Neural progenitor cell (in vitro differentiated cells): ENCODE measurements at regions not wholly inside any gene's neighbourhood (a gene's known extent, or its start where the extent isn't known, plus 50 kb on each side); places are given as distances from the start of the nearest gene placed in this dataset.

Experiments used
- DNase-seq: peaks from one replicate; pipeline ENCODE4 v3.0.0-alpha.2; 2016; ENCODE audit warnings: low spot score
- H2AFZ ChIP-seq: fragments of 200-600 bp; sonication (generic); replicated peaks from 2 replicates; pipeline ENCODE4 v1.6.1; 2016; ENCODE audit warnings: antibody characterized with exemption
- H3F3A ChIP-seq: fragments of 200-600 bp; sonication (generic); 2 replicates; pipeline ENCODE4 v1.6.1; 2016; ENCODE audit warnings: antibody characterized with exemption, low read depth
- H3K27ac ChIP-seq: fragments of 200-600 bp; sonication (generic); 2 replicates; pipeline ENCODE4 v1.5.1; 2016; ENCODE audit warnings: mild to moderate bottlenecking
- H3K27me3 ChIP-seq: fragments of 200-600 bp; sonication (generic); 2 replicates; pipeline ENCODE4 v1.6.1; 2016; ENCODE audit warnings: mild to moderate bottlenecking, moderate library complexity
- H3K36me3 ChIP-seq: fragments of 200-600 bp; sonication (generic); 2 replicates; pipeline ENCODE4 v1.5.1; 2016
- H3K4me1 ChIP-seq: fragments of 200-600 bp; sonication (generic); 2 replicates; pipeline ENCODE4 v1.6.1; 2016; ENCODE audit warnings: mixed run types
- H3K4me2 ChIP-seq: fragments of 200-600 bp; sonication (generic); 2 replicates; pipeline ENCODE4 v1.6.1; 2016
- H3K4me3 ChIP-seq: fragments of 200-600 bp; sonication (generic); 2 replicates; pipeline ENCODE4 v1.5.1; 2016
- H3K79me2 ChIP-seq: fragments of 200-600 bp; sonication (generic); 2 replicates; pipeline ENCODE4 v1.6.1; 2016; ENCODE audit warnings: low read depth
- H3K9ac ChIP-seq: fragments of 200-600 bp; sonication (generic); 2 replicates; pipeline ENCODE4 v1.6.1; 2016
- H3K9me3 ChIP-seq: fragments of 200-600 bp; sonication (generic); 2 replicates; pipeline ENCODE4 v1.5.1; 2016; ENCODE audit warnings: low read depth
- H4K20me1 ChIP-seq: fragments of 200-600 bp; sonication (generic); 2 replicates; pipeline ENCODE4 v1.6.1; 2016; ENCODE audit warnings: low read depth
- H3K27ac Mint-ChIP-seq: 3 replicates; pipeline ENCODE4 v1.8.0; 2021; ENCODE audit warnings: mixed read lengths
- H3K27me3 Mint-ChIP-seq: 2 replicates; pipeline ENCODE4 v1.8.0; 2022; ENCODE audit warnings: low read depth, mild to moderate bottlenecking, inconsistent platforms, moderate library complexity, mixed read lengths; ENCODE audit not compliant: insufficient read depth
- H3K36me3 Mint-ChIP-seq: 3 replicates; pipeline ENCODE4 v1.8.0; 2021; ENCODE audit warnings: mixed read lengths
- H3K4me1 Mint-ChIP-seq: 3 replicates; pipeline ENCODE4 v1.8.0; 2021; ENCODE audit warnings: mixed read lengths
- H3K4me3 Mint-ChIP-seq: 3 replicates; pipeline ENCODE4 v1.8.0; 2021; ENCODE audit warnings: mild to moderate bottlenecking, moderate library complexity, mixed read lengths
- H3K9me3 Mint-ChIP-seq: 3 replicates; pipeline ENCODE4 v1.8.0; 2020; ENCODE audit warnings: mixed read lengths
- CTCF ChIP-seq: fragments of 200-600 bp; sonication (generic); IDR thresholded peaks from 2 replicates; pipeline ENCODE4 v1.5.1; 2017; ENCODE audit warnings: antibody characterized with exemption, mild to moderate bottlenecking
- EZH2 ChIP-seq: fragments of 200-600 bp; sonication (generic); IDR thresholded peaks from 2 replicates; pipeline ENCODE4 v1.6.1; 2017; ENCODE audit warnings: antibody characterized with exemption, mild to moderate bottlenecking, moderate library complexity
- EZH2phosphoT487 ChIP-seq: fragments of 200-600 bp; sonication (generic); IDR thresholded peaks from 2 replicates; pipeline ENCODE4 v1.6.1; 2017; ENCODE audit warnings: antibody characterized with exemption

DNA sequence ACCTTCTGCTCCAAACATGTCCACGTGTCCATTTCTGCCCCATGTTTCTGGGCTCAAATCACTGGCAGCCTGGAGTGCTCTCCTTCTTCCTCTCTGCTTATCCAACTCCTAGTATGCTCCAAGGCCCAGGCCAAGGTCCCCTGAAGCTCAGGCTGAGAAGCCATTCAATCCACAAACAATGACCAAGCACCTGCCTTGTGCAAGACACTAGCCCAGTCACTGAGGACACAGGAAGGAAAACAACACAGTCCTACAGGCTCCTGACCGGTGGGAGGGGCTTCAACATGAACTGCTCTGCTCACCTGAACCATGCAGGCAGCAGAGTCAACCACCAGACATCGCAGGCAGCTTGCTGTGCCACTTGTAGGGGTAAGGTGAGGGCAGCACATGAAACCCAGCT, 93.6 kb downstream of the RPL27A start:
- Mint-ChIP-seq H3K36me3 (peaks cover 21% of the 10 kb centered on the region), H3K4me1 (peaks cover 16% of the 10 kb centered on the region), H3K4me3 (no peak overlapping the region), H3K27me3 (peaks cover 3% of the 10 kb centered on the region), H3K27ac (peak overlapping the region; percentile 52), H3K9me3 (no peaks in the 10 kb centered on the region)
- no peak overlapping the region for H3K27ac ChIP-seq
- H3K4me2 ChIP-seq: no peak overlapping the region
- TF ChIP-seq EZH2phosphoT487: no peak
- no peak for TF ChIP-seq EZH2
- no peak for TF ChIP-seq CTCF
- H3K4me1 ChIP-seq: peaks cover 8% of the 10 kb centered on the region
- no peaks in the 10 kb centered on the region for H3K79me2 ChIP-seq
- H3F3A ChIP-seq: no peaks in the 10 kb centered on the region
- H3K36me3 ChIP-seq: no peaks in the 10 kb centered on the region
- H3K9me3 ChIP-seq: no peaks in the 10 kb centered on the region
- H3K9ac ChIP-seq: no peak overlapping the region
- peaks cover 13% of the 10 kb centered on the region for H4K20me1 ChIP-seq
- H3K27me3 ChIP-seq: no peaks in the 10 kb centered on the region
- DNase-seq: no peak
- H2AFZ ChIP-seq: no peak overlapping the region
- H3K4me3 ChIP-seq: no peak overlapping the region

- H3K4me1 Mint-ChIP-seq: peaks cover 16% of the 10 kb centered on the region
Measured at GRCh38 chr11:8777907-8778767, 95.5 kb downstream of the RPL27A start.

GRCh38 chr11:8779107-8779506, 96.5 kb downstream of the RPL27A start:
- Mint-ChIP-seq H3K4me1 (peaks cover 16% of the 10 kb centered on the region), H3K27ac (no peak overlapping the region), H3K36me3 (peaks cover 23% of the 10 kb centered on the region), H3K27me3 (no peaks in the 10 kb centered on the region), H3K9me3 (no peaks in the 10 kb centered on the region), H3K4me3 (no peak overlapping the region)
- Histone ChIP-seq H3K4me3 (no peak overlapping the region), H3K4me1 (peaks cover 8% of the 10 kb centered on the region), H3F3A (no peaks in the 10 kb centered on the region), H3K27me3 (no peaks in the 10 kb centered on the region), H3K27ac (no peak overlapping the region), H2AFZ (no peak overlapping the region), H3K36me3 (no peaks in the 10 kb centered on the region), H3K79me2 (no peaks in the 10 kb centered on the region), H3K9me3 (no peaks in the 10 kb centered on the region), H3K4me2 (no peak overlapping the region), H4K20me1 (peaks cover 8% of the 10 kb centered on the region), H3K9ac (no peak overlapping the region)
- no peak for DNase-seq
- no peak for TF ChIP-seq EZH2
- no peak for TF ChIP-seq EZH2phosphoT487
- TF ChIP-seq CTCF: no peak

More at GRCh38 chr11:8777907-8778767, 95.5 kb downstream of the RPL27A start:
- Histone ChIP-seq H3K27ac (no peak overlapping the region), H3K79me2 (no peaks in the 10 kb centered on the region), H3K4me2 (no peak overlapping the region), H4K20me1 (peaks cover 11% of the 10 kb centered on the region), H3K4me3 (no peak overlapping the region), H3F3A (no peaks in the 10 kb centered on the region), H3K4me1 (peaks cover 8% of the 10 kb centered on the region), H2AFZ (no peak overlapping the region), H3K9me3 (no peaks in the 10 kb centered on the region), H3K36me3 (no peaks in the 10 kb centered on the region), H3K27me3 (no peaks in the 10 kb centered on the region), H3K9ac (no peak overlapping the region)
- Mint-ChIP-seq H3K27me3 (no peaks in the 10 kb centered on the region), H3K4me3 (no peak overlapping the region), H3K27ac (peak overlapping the region; percentile 25), H3K36me3 (peaks cover 22% of the 10 kb centered on the region), H3K9me3 (no peaks in the 10 kb centered on the region)
- TF ChIP-seq CTCF (no peak), EZH2 (no peak), EZH2phosphoT487 (no peak)
- DNase-seq: peak; percentile 31
